ENCODE measurements at regions not wholly inside any gene's neighbourhood (a gene's known extent, or its start where the extent isn't known, plus 50 kb on each side); places are given as distances from the start of the nearest gene placed in this dataset.

DNA sequence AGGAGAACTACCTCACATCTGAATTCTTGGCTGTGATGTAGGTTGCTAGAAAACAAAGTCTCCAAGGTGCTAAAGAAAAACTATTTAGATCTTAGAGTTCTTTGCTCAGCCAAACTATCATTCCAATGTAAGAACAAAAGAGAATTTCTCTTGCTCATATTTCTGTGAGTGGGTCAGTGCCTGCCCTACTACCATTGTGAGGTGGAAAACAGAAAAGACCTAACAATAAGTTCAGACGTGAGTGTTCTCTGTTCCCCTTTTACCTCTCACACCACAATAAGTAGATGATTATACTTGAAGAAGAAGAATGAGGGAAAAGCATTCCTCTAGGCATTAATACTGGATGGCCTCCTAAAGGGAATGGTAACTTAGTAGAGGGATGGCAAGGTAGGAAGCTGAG is 187.4 kb upstream of the KITLG start:
- intact Hi-C loops (cut with DNase I; ENCODE audit: low total_unique reads), result no loop called here

DNA sequence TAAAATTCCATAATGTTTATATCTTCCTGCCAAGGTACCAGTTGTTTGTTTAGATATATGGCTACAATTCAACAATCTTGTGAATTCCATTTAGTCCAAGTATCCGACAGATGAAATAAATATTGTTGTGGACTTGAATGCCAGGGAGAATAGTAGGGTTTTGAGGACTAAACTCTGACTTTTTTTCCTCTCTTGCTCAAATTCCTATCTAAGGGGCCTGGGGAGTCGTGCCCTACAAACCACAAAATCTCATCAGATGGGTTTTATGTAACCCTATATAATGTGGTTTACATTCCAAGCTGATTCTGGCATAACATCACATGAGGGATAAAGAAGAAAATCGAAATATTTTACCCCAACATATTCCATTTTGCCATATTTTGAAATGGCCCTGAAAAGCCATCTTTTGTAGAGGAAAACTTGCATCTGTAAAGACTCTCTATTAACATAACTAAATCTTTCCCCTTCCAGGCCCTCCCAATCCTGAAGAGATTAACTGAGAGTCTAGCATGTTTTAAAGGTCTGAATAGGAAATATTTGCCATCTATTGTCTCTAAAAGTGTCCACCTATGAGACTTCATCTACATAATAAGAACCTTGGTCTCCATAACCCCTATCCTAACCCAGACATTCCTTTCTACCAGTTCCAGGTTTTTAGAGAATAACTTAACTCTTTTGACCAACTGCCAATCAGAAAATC is 184.7 kb upstream of the KITLG start:
- intact Hi-C loops (cut with DNase I; ENCODE audit: low total_unique reads), result no loop called here
- no peak for DNase-seq
- Histone ChIP-seq H3K4me1 (no peaks in the 10 kb centered on the region), H3K4me3 (no peak overlapping the region), H3K9me3 (no peaks in the 10 kb centered on the region), H3K27ac (no peak overlapping the region), H3K27me3 (no peaks in the 10 kb centered on the region), H3K36me3 (no peaks in the 10 kb centered on the region)
- TF ChIP-seq POLR2A (IDR thresholded peaks at IDR 0.05) (no peak), CTCF (IDR thresholded peaks at IDR 0.05) (no peak)

More for the DNA sequence above, 187.4 kb upstream of the KITLG start:
- no peak overlapping the region for H3K27ac ChIP-seq
- H3K27me3 ChIP-seq, result no peaks in the 10 kb centered on the region
- H3K4me1 ChIP-seq, result no peaks in the 10 kb centered on the region
- H3K4me3 ChIP-seq, result no peak overlapping the region
- TF ChIP-seq POLR2A (IDR thresholded peaks at IDR 0.05) (no peak), CTCF (IDR thresholded peaks at IDR 0.05) (no peak)
- H3K9me3 ChIP-seq, result no peaks in the 10 kb centered on the region
- H3K36me3 ChIP-seq, result no peaks in the 10 kb centered on the region
- DNase-seq, result no peak

- H3K27ac ChIP-seq, result no peak overlapping the region
- H3K4me3 ChIP-seq, result no peak overlapping the region
- no peaks in the 10 kb centered on the region for H3K9me3 ChIP-seq
- TF ChIP-seq POLR2A (IDR thresholded peaks at IDR 0.05) (no peak), CTCF (IDR thresholded peaks at IDR 0.05) (no peak)
- no peaks in the 10 kb centered on the region for H3K36me3 ChIP-seq
- H3K4me1 ChIP-seq, result no peaks in the 10 kb centered on the region
- intact Hi-C loops (cut with DNase I; ENCODE audit: low total_unique reads), result no loop called here
- no peaks in the 10 kb centered on the region for H3K27me3 ChIP-seq
- DNase-seq, result no peak
These were observed 183.3 kb upstream of the KITLG start for GRCh38 chr12:88763536-88764100.

DNA sequence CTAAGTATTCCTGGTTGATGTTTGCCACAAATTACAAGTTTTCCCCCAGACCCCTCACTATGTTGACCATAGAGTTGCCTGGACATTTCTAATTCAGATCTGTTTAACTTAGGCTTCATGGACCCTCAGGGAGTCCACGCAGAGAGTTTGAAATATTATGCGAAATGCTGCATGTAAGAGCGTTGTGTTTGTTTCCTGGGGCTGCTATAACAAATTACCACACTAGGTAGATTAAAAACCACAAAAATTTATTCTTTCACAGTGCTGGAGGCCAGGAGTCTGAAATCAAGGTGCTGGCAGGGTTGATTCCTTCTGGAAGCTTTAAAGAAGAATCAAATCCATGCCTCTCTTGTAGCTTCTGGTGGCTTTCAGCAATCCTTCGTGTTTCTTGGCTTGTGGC is 177.9 kb upstream of the KITLG start:
- intact Hi-C loops (cut with DNase I; ENCODE audit: low total_unique reads), result no loop called here
- no peak for DNase-seq

More for the DNA sequence above, 177.9 kb upstream of the KITLG start:
- no peaks in the 10 kb centered on the region for H3K9me3 ChIP-seq
- H3K27ac ChIP-seq, result no peak overlapping the region
- TF ChIP-seq POLR2A (IDR thresholded peaks at IDR 0.05), result no peak
- no peak for TF ChIP-seq CTCF (IDR thresholded peaks at IDR 0.05)
- no peaks in the 10 kb centered on the region for H3K4me1 ChIP-seq
- H3K4me3 ChIP-seq, result no peak overlapping the region
- no peaks in the 10 kb centered on the region for H3K27me3 ChIP-seq
- H3K36me3 ChIP-seq, result no peaks in the 10 kb centered on the region
